ENCODE measurements at regions not wholly inside any gene's neighbourhood (a gene's known extent, or its start where the extent isn't known, plus 50 kb on each side); places are given as distances from the start of the nearest gene placed in this dataset.

DNA sequence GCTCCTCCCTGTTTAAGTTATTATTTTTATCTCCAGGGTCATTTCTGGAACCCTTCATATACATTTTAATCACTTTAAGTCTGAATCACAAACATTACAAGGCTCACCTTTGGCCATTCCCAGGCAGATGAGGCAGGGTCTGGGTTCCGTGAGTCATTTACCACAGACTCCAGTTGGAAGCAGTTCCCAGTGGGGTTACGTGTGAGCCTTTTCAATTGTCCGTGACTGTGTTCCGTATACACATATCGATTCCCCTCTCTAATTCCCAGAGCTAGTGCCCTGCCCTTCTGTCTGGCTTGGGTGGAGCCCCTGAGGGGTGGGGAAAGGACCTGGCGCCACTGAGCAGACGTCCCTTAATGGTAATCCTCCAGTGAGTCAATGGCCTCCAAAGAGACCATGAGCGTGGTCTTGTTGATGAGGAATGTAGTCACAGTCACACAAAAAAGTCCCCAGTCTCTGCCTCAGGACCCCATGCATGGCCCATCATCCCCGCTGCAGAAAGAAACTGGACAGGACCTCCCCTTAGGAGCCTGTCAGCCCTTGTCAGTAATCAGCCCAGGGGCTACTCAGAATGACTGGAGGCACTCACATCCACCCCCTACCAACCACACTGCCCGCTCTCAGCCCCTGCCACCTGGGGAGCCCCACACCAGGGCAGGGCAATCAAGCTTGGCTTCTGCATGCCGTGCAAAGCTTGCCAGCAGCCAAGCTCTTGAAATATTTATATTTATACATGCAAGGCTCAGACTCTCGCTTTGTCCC is 144.4 kb downstream of the ZIC5 start:
- no peak for DNase-seq (ENCODE audit: low read depth, low spot score)
- Histone ChIP-seq H3K27ac (ENCODE audit: low read length) (no peak overlapping the region), H3K9me3 (ENCODE audit: control insufficient read depth, insufficient read depth, low read length) (no peaks in the 10 kb centered on the region), H3K4me1 (ENCODE audit: control insufficient read depth, insufficient read depth, low read length) (no peaks in the 10 kb centered on the region), H3K4me3 (ENCODE audit: low read length) (no peak overlapping the region), H3K27me3 (ENCODE audit: control insufficient read depth, insufficient read depth, low read length) (no peaks in the 10 kb centered on the region), H3K36me3 (ENCODE audit: control insufficient read depth, insufficient read depth, low read length) (no peaks in the 10 kb centered on the region)
- WGBS (ENCODE audit: insufficient coverage, insufficient read length): no CpG with 5 or more reads among the region's 12 CpGs

GRCh38 chr13:99823961-99824360 is 147.6 kb downstream of the ZIC5 start:
- H3K36me3 ChIP-seq (ENCODE audit: control insufficient read depth, insufficient read depth, low read length): no peaks in the 10 kb centered on the region
- H3K27me3 ChIP-seq (ENCODE audit: control insufficient read depth, insufficient read depth, low read length): no peaks in the 10 kb centered on the region
- no CpG with 5 or more reads among the region's 2 CpGs for whole genome bisulfite sequencing (ENCODE audit: insufficient coverage, insufficient read length)
- no peaks in the 10 kb centered on the region for H3K9me3 ChIP-seq (ENCODE audit: control insufficient read depth, insufficient read depth, low read length)
- no peaks in the 10 kb centered on the region; the same call in 1 of the 2 replicates for H3K4me1 ChIP-seq (ENCODE audit: control insufficient read depth, insufficient read depth, low read length)
- DNase-seq (ENCODE audit: low read depth, low spot score): no peak
- H3K4me3 ChIP-seq (ENCODE audit: low read length): no peak overlapping the region
- H3K27ac ChIP-seq (ENCODE audit: low read length): no peak overlapping the region

DNA sequence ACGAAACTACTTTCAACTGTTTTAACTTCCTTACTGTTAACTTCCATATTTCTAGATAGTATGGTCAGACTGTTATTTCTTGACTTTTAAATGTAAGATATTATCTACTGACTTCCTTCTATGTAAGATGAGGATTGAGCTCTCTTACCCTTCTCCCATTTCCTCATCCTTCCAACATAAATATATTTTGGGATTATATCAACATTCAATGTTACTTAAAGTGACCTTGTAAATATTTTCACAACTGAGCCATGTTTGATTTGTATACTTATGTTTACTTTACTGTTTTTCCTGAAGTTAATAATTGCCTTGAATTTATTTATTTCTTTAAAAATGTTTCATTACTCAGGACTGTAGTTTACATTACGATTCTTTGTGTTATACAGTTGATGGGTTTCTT is 148.7 kb downstream of the ZIC5 start:
- no CpG with 5 or more reads among the region's 2 CpGs for WGBS (ENCODE audit: insufficient coverage, insufficient read length)
- Histone ChIP-seq H3K27ac (ENCODE audit: low read length) (no peak overlapping the region), H3K9me3 (ENCODE audit: control insufficient read depth, insufficient read depth, low read length) (no peaks in the 10 kb centered on the region), H3K4me1 (ENCODE audit: control insufficient read depth, insufficient read depth, low read length) (no peaks in the 10 kb centered on the region; the same call in 1 of the 2 replicates), H3K27me3 (ENCODE audit: control insufficient read depth, insufficient read depth, low read length) (no peaks in the 10 kb centered on the region), H3K4me3 (ENCODE audit: low read length) (no peak overlapping the region), H3K36me3 (ENCODE audit: control insufficient read depth, insufficient read depth, low read length) (no peaks in the 10 kb centered on the region)
- DNase-seq (ENCODE audit: low read depth, low spot score): no peak

- no peak overlapping the region for H3K4me3 ChIP-seq (ENCODE audit: low read length)
- H3K27me3 ChIP-seq (ENCODE audit: control insufficient read depth, insufficient read depth, low read length): no peaks in the 10 kb centered on the region
- H3K27ac ChIP-seq (ENCODE audit: low read length): no peak overlapping the region
- H3K4me1 ChIP-seq (ENCODE audit: control insufficient read depth, insufficient read depth, low read length): no peaks in the 10 kb centered on the region; the same call in 1 of the 2 replicates
- no peaks in the 10 kb centered on the region for H3K9me3 ChIP-seq (ENCODE audit: control insufficient read depth, insufficient read depth, low read length)
- no peak for DNase-seq (ENCODE audit: low read depth, low spot score)
- WGBS (ENCODE audit: insufficient coverage, insufficient read length): no CpG with 5 or more reads among the region's 3 CpGs
- no peaks in the 10 kb centered on the region for H3K36me3 ChIP-seq (ENCODE audit: control insufficient read depth, insufficient read depth, low read length)
Measured at GRCh38 chr13:99821741-99822140, 149.8 kb downstream of the ZIC5 start.

DNA sequence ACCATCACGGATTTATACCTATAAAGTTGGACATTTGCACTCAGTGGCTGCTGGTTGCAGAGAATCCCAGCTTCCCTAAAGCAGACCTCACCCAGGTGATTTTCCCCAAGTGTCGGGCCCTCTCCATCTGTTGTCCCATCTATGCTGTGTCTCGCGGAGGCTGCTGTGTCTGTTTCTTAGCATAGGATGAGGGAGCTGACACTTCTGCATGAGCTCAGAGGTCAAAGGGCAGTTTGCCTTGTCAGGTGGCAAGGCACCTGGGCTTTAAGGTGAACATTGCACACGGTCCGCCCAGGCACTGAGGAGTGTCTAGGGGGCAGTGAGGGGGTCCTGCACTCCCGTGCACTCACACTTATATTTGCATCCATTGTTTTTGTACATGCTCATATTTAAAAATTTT is 151.6 kb downstream of the ZIC5 start:
- H3K36me3 ChIP-seq (ENCODE audit: control insufficient read depth, insufficient read depth, low read length): no peaks in the 10 kb centered on the region
- H3K4me3 ChIP-seq (ENCODE audit: low read length): no peak overlapping the region
- H3K9me3 ChIP-seq (ENCODE audit: control insufficient read depth, insufficient read depth, low read length): no peaks in the 10 kb centered on the region
- DNase-seq (ENCODE audit: low read depth, low spot score): no peak
- no peak overlapping the region for H3K27ac ChIP-seq (ENCODE audit: low read length)
- WGBS (ENCODE audit: insufficient coverage, insufficient read length): no CpG with 5 or more reads among the region's 7 CpGs
- no peaks in the 10 kb centered on the region; the same call in 1 of the 2 replicates for H3K4me1 ChIP-seq (ENCODE audit: control insufficient read depth, insufficient read depth, low read length)
- H3K27me3 ChIP-seq (ENCODE audit: control insufficient read depth, insufficient read depth, low read length): no peaks in the 10 kb centered on the region

DNA sequence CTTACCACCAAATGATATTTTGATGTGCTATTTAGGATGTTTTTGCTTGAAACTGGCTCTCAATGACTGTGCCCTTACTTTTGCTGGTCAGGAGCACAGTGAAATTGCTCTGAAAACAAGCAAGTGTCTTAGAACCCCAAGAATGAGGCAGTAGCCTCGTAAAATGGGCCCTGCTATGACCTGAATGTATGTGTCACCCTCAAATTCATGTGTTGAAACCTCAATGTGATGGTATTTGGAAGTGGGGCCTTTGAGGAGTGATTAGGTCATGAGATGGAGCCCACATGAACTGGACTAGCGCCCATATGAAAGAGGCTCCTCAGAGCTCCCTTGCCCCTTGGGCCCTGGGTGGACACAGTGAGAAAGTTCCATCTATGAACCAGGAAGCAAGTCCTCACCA is 155.2 kb downstream of the ZIC5 start:
- no peaks in the 10 kb centered on the region for H3K36me3 ChIP-seq (ENCODE audit: control insufficient read depth, insufficient read depth, low read length)
- no peaks in the 10 kb centered on the region for H3K27me3 ChIP-seq (ENCODE audit: control insufficient read depth, insufficient read depth, low read length)
- no peak overlapping the region for H3K27ac ChIP-seq (ENCODE audit: low read length)
- no peak for DNase-seq (ENCODE audit: low read depth, low spot score)
- H3K4me3 ChIP-seq (ENCODE audit: low read length): no peak overlapping the region
- H3K9me3 ChIP-seq (ENCODE audit: control insufficient read depth, insufficient read depth, low read length): no peaks in the 10 kb centered on the region
- H3K4me1 ChIP-seq (ENCODE audit: control insufficient read depth, insufficient read depth, low read length): no peaks in the 10 kb centered on the region; the same call in 1 of the 2 replicates
- no CpG with 5 or more reads among the region's 2 CpGs for WGBS (ENCODE audit: insufficient coverage, insufficient read length)

DNA sequence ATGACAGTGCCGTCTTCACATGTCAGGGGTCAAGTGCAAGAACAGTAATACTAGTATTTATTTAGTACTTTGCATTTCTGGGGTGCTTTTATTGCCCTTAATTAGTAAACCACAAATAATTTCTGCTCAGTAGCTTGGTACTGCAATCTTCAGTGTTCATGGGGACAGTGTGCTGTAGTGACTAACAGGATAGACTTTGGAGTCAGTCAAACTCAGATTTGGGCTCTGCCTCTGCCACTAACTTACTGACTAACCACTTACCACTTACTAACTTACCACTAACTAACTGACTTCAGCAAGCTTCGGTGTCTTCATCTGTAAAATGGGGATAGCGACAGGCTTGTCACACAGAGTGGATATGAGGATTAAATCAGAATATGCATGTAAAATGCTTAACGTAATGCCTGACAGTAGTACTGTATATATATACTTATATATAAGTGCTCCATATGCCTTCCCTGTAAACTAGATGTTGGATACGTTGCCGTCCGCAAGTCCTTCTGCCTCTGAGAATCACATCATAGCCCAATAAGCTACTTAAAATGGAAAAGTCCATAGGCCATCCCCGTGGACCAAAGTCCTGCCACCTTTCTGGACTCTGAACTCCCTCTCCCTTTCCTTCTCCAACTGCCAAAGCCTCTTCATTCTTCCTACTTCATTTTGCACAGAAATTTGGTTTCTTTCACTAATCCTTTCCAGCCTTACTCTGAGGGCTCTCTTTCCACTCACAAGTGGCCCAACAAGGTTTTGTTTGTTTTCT is 158.1 kb downstream of the ZIC5 start:
- Histone ChIP-seq H3K4me3 (ENCODE audit: low read length) (no peak overlapping the region), H3K4me1 (ENCODE audit: control insufficient read depth, insufficient read depth, low read length) (no peaks in the 10 kb centered on the region), H3K27me3 (ENCODE audit: control insufficient read depth, insufficient read depth, low read length) (no peaks in the 10 kb centered on the region), H3K36me3 (ENCODE audit: control insufficient read depth, insufficient read depth, low read length) (no peaks in the 10 kb centered on the region), H3K27ac (ENCODE audit: low read length) (no peak overlapping the region), H3K9me3 (ENCODE audit: control insufficient read depth, insufficient read depth, low read length) (no peaks in the 10 kb centered on the region)
- no peak for DNase-seq (ENCODE audit: low read depth, low spot score)
- no CpG with 5 or more reads among the region's 8 CpGs for WGBS (ENCODE audit: insufficient coverage, insufficient read length)

DNA sequence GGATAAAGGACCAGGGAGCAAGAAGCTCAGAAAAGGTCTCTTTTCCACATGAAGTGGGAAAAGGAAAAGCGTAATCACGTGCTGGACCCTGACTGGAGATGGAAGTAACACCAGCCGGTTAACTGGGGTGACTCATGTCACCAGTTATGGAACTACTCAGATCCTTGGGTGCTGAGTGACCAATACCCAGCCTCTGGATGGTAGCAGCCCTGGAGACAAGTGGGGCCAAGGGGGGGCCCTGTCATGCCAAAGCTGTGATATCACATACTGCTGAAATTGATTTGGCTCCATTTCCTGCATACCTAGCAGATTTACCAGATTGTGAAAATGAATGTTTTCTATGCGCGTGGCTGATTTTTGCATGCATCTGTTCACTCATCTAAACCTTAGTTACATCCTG is 158.9 kb downstream of the ZIC5 start:
- no peak overlapping the region for H3K27ac ChIP-seq (ENCODE audit: low read length)
- no peaks in the 10 kb centered on the region for H3K9me3 ChIP-seq (ENCODE audit: control insufficient read depth, insufficient read depth, low read length)
- no CpG with 5 or more reads among the region's 5 CpGs for WGBS (ENCODE audit: insufficient coverage, insufficient read length)
- H3K4me1 ChIP-seq (ENCODE audit: control insufficient read depth, insufficient read depth, low read length): no peaks in the 10 kb centered on the region
- H3K4me3 ChIP-seq (ENCODE audit: low read length): no peak overlapping the region
- H3K27me3 ChIP-seq (ENCODE audit: control insufficient read depth, insufficient read depth, low read length): no peaks in the 10 kb centered on the region
- DNase-seq (ENCODE audit: low read depth, low spot score): no peak
- H3K36me3 ChIP-seq (ENCODE audit: control insufficient read depth, insufficient read depth, low read length): no peaks in the 10 kb centered on the region

GRCh38 chr13:99811067-99811700 is 160.4 kb downstream of the ZIC5 start:
- Histone ChIP-seq H3K27me3 (ENCODE audit: control insufficient read depth, insufficient read depth, low read length) (no peaks in the 10 kb centered on the region), H3K36me3 (ENCODE audit: control insufficient read depth, insufficient read depth, low read length) (no peaks in the 10 kb centered on the region), H3K27ac (ENCODE audit: low read length) (no peak overlapping the region), H3K9me3 (ENCODE audit: control insufficient read depth, insufficient read depth, low read length) (no peaks in the 10 kb centered on the region), H3K4me3 (ENCODE audit: low read length) (no peak overlapping the region), H3K4me1 (ENCODE audit: control insufficient read depth, insufficient read depth, low read length) (peaks cover 2% of the 10 kb centered on the region; the same call in 1 of the 2 replicates)
- DNase-seq (ENCODE audit: low read depth, low spot score): no peak
- no CpG with 5 or more reads among the region's 7 CpGs for WGBS (ENCODE audit: insufficient coverage, insufficient read length)

DNA sequence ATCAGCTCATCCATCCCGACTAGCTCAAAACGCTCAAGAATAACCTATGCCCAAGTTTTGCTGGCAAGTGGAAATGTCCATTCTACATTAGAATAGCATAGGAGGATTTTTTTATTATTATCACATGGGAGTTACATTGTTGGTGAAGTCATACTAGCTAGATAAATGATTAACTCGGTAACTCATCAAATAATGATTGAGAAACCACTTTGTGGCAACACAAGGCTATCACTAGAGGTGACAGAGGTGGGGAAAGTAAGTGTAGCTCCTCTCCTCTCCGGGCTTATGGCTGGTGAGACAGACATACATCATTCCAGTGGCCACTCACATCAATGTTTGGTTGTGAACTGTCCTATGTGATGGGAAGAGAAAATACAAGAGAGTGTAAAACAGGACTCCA is 161.6 kb downstream of the ZIC5 start:
- no CpG with 5 or more reads among the region's 4 CpGs for WGBS (ENCODE audit: insufficient coverage, insufficient read length)
- no peak for DNase-seq (ENCODE audit: low read depth, low spot score)
- no peaks in the 10 kb centered on the region for H3K9me3 ChIP-seq (ENCODE audit: control insufficient read depth, insufficient read depth, low read length)

More for the DNA sequence above, 161.6 kb downstream of the ZIC5 start:
- peaks cover 2% of the 10 kb centered on the region; the same call in 1 of the 2 replicates for H3K4me1 ChIP-seq (ENCODE audit: control insufficient read depth, insufficient read depth, low read length)
- H3K36me3 ChIP-seq (ENCODE audit: control insufficient read depth, insufficient read depth, low read length): no peaks in the 10 kb centered on the region
- H3K27me3 ChIP-seq (ENCODE audit: control insufficient read depth, insufficient read depth, low read length): no peaks in the 10 kb centered on the region
- H3K4me3 ChIP-seq (ENCODE audit: low read length): no peak overlapping the region
- no peak overlapping the region for H3K27ac ChIP-seq (ENCODE audit: low read length)
